H1 (cell line): ENCODE measurements at regions not wholly inside any gene's neighbourhood (a gene's known extent, or its start where the extent isn't known, plus 50 kb on each side); places are given as distances from the start of the nearest gene placed in this dataset.

Source experiments
- CEBPB ChIP-seq: IDR thresholded peaks from 2 replicates; pipeline ENCODE4 v1.6.1; 2012; ENCODE audit warnings: low read depth, low read length
- CTCF ChIP-seq, 3 experiments: IDR thresholded peaks; 1 replicate in 2 of 3; 2 replicates in 1 of 3; pipeline versions ENCODE4 v1.5.1 to v1.6.1; 2011; ENCODE audit warnings: low read length in 3 of 3, mild to moderate bottlenecking in 3 of 3, inconsistent platforms in 2 of 3, low read depth in 1 of 3, moderate library complexity in 1 of 3; ENCODE audit not compliant: insufficient read depth in 1 of 3; ENCODE audit errors: control extremely low read depth in 1 of 3
- E2F6 ChIP-seq: IDR thresholded peaks from 2 replicates; pipeline ENCODE4 v1.6.1; 2012; ENCODE audit warnings: inconsistent platforms
- GABPA ChIP-seq: IDR thresholded peaks from 2 replicates; pipeline ENCODE4 v1.6.1; 2011; ENCODE audit warnings: mild to moderate bottlenecking, low read length, moderate library complexity, borderline replicate concordance; ENCODE audit not compliant: insufficient read depth
- JUN ChIP-seq: IDR thresholded peaks from 2 replicates; pipeline ENCODE4 v1.6.1; 2011; ENCODE audit warnings: low read depth, mild to moderate bottlenecking, improper control_type of control experiment, low read length
- PHF8 ChIP-seq: fragments of 200-600 bp; sonication (generic); conservative IDR thresholded peaks from 2 replicates; pipeline ENCODE4 v1.7.1; 2012; ENCODE audit warnings: low read depth, mild to moderate bottlenecking, inconsistent platforms, low read length, moderate library complexity
- POLR2A ChIP-seq, 2 experiments: IDR thresholded peaks; 1 replicate in 1 of 2; 2 replicates in 1 of 2; pipeline ENCODE4 v1.6.1; 2011; ENCODE audit warnings: low read depth in 2 of 2, low read length in 2 of 2, mild to moderate bottlenecking in 2 of 2; ENCODE audit errors: control extremely low read depth in 1 of 2
- RAD21 ChIP-seq, 2 experiments: IDR thresholded peaks in 1 of 2; conservative IDR thresholded peaks in 1 of 2; 2 replicates each; pipeline ENCODE4 v1.6.1; 2011; ENCODE audit warnings: low read depth in 2 of 2, low read length in 2 of 2, improper control_type of control experiment in 1 of 2, inconsistent platforms in 1 of 2, mild to moderate bottlenecking in 1 of 2, moderate library complexity in 1 of 2
- SIN3A ChIP-seq, 2 experiments: IDR thresholded peaks in 1 of 2; conservative IDR thresholded peaks in 1 of 2; 2 replicates each; pipeline ENCODE4 v1.6.1; 2011 to 2012; ENCODE audit warnings: low read length in 2 of 2, improper control_type of control experiment in 1 of 2, low read depth in 1 of 2, mild to moderate bottlenecking in 1 of 2
- SUZ12 ChIP-seq: fragments of 200-600 bp; sonication (generic); IDR thresholded peaks from 2 replicates; pipeline ENCODE4 v1.6.1; 2012; ENCODE audit warnings: mild to moderate bottlenecking, inconsistent platforms, low read length, moderate library complexity, mixed read lengths
- TAF1 ChIP-seq: IDR thresholded peaks from 2 replicates; pipeline ENCODE4 v1.6.1; 2011; ENCODE audit warnings: mild to moderate bottlenecking, low read depth, low read length
- USF2 ChIP-seq: IDR thresholded peaks from 2 replicates; pipeline ENCODE4 v1.6.1; 2011; ENCODE audit warnings: low read length, improper control_type of control experiment

- TF ChIP-seq CTCF (IDR thresholded peaks at IDR 0.05; ENCODE audit: control extremely low read depth in 1 of 3, insufficient read depth in 1 of 3, low read depth in 1 of 3, low read length in 3 of 3) (no peak), SIN3A (conservative IDR thresholded peaks at IDR 0.05 in 1 of 2, IDR thresholded peaks at IDR 0.05 in 1 of 2; ENCODE audit: low read depth in 1 of 2, low read length in 2 of 2) (no peak), CEBPB (no peak), USF2 (no peak), RAD21 (IDR thresholded peaks at IDR 0.05 in 1 of 2, conservative IDR thresholded peaks at IDR 0.05 in 1 of 2; ENCODE audit: low read depth in 2 of 2, low read length in 2 of 2) (no peak), SUZ12 (no peak), E2F6 (no peak), POLR2A (IDR thresholded peaks at IDR 0.05; ENCODE audit: control extremely low read depth in 1 of 2, low read depth in 2 of 2, low read length in 2 of 2) (no peak), TAF1 (no peak), PHF8 (no peak), GABPA (no peak), JUN (no peak)
Observed at GRCh38 chrX:63979480-63979879, 194.5 kb upstream of the ARHGEF9 start.
